ENCODE measurements at regions not wholly inside any gene's neighbourhood (a gene's known extent, or its start where the extent isn't known, plus 50 kb on each side); places are given as distances from the start of the nearest gene placed in this dataset.

DNA sequence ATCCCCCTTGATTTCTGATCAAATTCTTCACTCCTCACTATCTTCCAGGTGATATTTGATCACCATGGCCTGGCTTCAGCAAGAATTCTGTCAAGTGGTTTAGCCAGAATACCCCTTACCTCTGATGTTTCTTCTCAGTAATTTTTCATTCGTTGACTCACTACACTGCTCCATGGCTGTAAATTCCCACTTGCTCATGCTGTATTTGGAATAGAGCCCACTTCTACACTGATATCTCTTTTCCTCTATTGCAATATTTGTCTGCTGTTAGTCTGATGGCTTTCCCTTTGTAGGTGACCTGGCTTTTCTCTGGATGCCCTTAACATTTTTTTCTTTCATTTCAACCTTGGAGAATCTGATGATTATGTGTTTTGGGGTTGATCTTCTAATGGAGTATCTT, 73.9 kb upstream of the DIPK2B start:
- no peak for DNase-seq (ENCODE audit: low spot score)

DNA sequence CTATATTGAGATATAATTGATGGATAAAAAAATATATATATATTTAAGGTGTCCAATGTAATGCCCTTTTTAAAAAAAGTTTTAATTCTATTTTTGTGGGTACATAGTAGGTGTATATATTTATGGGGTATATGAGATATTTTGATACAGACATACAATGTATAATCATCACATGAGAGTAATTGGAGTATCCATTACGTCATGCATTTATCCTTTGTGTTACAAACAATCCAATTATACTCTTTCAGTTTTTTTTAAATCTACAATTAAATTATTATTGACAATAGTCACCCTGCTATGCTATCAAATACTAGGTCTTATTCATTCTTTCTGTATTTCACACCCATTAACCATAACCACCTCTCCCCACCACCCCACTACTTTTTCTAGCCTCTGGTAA, 66.3 kb upstream of the DIPK2B start:
- no peak for DNase-seq (ENCODE audit: low spot score)

DNA sequence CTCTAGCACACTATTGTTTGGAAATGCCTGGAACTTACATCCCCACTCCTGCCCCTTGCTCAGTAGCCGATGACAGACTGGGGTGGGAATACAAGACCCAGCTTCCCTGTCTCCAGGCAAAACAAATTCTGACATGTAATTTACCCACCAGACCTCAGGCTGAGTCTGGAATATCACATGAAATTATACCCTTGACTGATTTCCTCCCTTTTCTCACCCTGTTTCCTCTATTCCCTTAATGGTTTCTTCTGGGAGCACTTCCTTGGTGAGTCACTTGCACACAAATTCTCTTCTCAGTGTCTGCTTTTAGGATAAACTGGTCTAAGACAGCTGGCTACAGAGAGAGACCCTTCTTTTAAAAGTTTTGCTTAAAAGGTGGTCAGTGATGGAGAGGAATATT, 65.8 kb upstream of the DIPK2B start:
- DNase-seq (ENCODE audit: low spot score): no peak

DNA sequence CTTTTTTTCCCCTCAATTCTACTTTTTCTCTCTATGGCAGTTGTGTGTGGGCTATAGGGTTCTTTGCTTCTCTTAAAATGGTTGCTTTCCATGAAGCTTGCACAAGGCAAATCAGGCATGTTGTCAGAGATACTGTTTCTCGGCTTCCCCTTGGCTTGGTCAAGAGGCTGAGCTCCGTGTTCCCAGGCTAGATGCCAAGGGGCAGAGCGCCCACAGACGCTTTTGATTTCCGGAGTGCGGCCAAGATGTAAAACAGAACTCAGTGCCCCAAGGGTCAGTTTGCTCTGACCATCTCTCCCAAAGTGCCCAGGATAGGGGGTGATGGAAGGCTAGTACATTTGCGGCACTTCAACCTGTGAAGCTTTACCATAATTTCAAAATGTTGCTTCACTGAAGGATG, 64.2 kb upstream of the DIPK2B start:
- no peak for DNase-seq (ENCODE audit: low spot score)

DNA sequence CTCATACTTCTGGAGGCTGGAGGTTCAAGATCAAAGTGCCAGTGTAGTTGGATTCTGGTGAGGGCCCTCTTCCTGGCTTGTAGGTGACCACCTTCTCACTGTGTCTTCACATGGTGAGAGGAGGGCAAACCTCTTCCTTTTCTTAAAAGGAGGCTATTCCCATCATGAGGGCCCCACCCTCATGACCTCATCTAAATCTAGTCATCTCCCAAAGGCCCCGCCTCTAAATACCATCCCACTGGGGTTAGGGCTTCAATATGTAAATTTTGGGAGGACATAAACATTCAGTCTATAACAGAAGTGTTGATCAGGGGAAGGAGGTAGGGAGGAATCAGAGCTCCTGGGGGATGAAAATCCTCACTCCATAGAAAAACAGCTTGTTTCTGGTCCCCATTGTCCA, 60.8 kb upstream of the DIPK2B start:
- DNase-seq (ENCODE audit: low spot score): no peak

DNA sequence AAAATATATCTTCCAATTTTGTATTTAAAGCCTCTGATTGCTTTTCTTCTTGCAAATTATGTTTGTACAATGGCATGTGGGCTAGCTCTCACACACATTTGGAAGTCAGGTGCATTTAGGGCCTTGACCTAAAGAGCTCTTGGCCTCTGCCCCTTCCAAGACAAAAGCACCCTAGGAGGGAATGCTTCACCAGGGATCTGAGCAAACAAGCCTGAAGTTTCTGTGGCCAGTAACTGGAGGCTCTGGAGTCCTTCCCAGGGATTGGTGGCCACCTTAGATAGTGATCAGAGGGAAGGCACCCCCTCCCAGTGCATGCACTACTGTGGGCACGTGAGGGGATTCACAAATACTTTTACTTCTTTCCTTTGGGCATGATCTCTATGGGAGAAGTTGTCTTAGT, 60.3 kb upstream of the DIPK2B start:
- DNase-seq (ENCODE audit: low spot score): no peak

DNA sequence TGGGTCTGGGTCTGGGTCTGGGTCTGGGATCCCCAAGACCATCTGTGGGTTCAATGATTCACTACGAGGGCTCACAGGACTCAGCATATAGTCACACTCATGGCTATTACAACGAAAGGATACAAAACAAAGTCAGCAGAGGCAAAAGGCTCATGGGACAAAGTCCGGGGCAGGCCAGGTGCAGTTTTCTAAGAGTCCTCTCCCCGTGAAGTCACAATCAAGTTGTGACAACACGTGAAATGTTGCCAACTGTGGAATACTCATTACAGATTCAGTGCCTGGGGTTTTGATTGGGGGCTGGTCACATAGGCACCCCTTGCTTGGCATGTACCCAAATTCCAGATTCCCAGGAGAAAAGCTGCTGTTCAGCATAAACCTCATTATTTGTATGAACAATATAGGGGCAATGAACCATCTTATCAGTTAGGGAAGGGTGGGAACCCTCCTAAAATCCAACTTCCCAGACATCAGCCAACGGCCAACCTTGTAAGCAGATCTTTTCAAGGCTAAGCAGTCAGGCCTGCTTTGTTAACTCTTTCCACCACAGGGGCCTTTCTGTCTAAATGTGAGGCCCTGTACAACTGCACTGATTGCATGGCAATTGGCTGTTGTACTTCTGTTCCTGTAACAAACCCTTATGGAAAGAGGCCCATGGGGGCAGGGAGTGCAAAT, 58.2 kb upstream of the DIPK2B start:
- no peak for DNase-seq (ENCODE audit: low spot score)
